ENCODE measurements at regions not wholly inside any gene's neighbourhood (a gene's known extent, or its start where the extent isn't known, plus 50 kb on each side); places are given as distances from the start of the nearest gene placed in this dataset.

DNA sequence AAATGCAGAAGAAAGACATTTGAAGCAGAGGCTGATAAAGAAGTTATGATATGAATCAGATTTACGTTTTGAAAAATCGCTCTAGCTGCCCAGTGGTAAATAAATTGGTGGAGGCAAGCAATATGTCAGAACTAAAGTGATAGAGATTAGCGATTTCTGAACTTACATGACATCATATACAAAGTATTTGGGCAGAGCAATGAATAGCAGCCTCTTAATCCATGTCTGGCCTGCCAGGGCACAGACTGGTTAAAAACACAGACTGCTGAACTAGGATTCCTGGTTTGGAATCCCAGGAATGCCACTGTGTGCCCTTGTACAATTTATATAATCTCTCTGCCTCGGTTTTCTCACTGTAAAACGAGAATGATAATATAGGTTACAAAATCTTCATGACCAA, 243.1 kb upstream of the SETMAR start:
- TF ChIP-seq POLR2A (IDR thresholded peaks at IDR 0.05; ENCODE audit: low read depth, low read length) (no peak), TAF1 (IDR thresholded peaks at IDR 0.05; ENCODE audit: borderline replicate concordance, low read depth, low read length) (no peak), POLR2AphosphoS5 (IDR thresholded peaks at IDR 0.05; ENCODE audit: low read depth, low read length) (no peak)

All from GM12892 (cell line).